ENCODE measurements at regions not wholly inside any gene's neighbourhood (a gene's known extent, or its start where the extent isn't known, plus 50 kb on each side); places are given as distances from the start of the nearest gene placed in this dataset.
A peak's percentile ranks its signal among the peaks of the same experiment; 100 is the strongest.

DNA sequence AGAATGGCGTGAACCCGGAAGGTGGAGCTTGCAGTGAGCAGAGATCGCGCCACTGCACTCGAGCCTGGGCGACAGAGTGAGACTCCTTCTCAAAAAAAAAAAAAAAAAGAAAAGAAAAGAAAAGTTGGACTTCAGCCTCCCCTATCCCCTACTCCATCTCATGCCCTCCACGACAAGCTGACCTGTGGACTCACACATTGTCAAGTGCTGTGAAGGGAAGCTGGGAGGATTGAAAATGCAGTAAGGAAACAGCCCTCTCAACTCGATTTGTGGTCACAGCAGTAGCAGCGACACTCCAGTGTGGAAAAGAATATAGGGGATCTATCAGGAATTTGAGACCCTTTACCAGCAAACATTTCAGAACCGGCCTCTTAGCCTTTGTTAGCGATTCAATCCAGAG lies 103.6 kb upstream of the SVIL start:
- no peak for TF ChIP-seq CTCF (IDR thresholded peaks at IDR 0.05; ENCODE audit: extremely low read depth, missing control alignments)
- DNase-seq (ENCODE audit: low spot score) = no peak

GRCh38 chr10:29737074-29737593 lies 102.4 kb upstream of the SVIL start:
- no peak for TF ChIP-seq CTCF (IDR thresholded peaks at IDR 0.05; ENCODE audit: extremely low read depth, missing control alignments)
- DNase-seq (ENCODE audit: low spot score) = no peak

DNA sequence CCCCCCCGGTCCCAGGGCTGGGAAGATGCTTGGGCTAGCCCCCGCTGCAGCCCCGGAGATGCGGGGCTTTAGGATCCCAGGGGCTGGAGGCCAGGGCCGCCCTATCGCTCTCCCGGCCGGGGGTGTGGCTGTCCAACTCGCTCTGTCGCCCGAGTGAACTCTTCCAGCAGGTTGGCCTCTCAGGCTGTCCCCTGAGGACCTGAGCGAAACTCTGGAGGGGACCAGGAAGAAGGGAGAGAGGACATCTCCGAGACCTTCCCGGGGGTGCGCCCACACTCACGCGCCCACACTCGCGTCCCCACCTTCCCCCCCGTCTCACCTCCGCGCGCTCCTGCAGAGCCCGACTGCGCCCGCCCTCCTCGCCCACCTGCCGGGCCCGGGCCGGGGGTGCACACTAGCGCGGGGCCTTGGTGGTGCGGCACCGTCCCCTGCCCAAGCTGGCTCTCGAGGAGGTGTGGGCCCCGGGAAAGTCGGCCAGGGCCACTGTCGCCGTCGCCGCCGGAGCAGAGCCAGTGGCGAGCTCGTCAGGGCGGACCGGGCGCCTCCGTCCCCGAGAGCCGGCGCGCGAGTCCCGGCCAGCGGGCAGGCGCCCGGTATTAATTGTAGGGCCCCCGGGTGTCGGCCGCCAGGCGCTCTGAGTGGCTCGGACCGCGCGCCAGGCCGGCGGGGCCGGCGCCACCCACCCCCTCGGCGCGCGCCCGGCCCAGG lies 101.7 kb upstream of the SVIL start:
- no peak for TF ChIP-seq CTCF (IDR thresholded peaks at IDR 0.05; ENCODE audit: extremely low read depth, missing control alignments)
- DNase-seq (ENCODE audit: low spot score) = peak; percentile 59

DNA sequence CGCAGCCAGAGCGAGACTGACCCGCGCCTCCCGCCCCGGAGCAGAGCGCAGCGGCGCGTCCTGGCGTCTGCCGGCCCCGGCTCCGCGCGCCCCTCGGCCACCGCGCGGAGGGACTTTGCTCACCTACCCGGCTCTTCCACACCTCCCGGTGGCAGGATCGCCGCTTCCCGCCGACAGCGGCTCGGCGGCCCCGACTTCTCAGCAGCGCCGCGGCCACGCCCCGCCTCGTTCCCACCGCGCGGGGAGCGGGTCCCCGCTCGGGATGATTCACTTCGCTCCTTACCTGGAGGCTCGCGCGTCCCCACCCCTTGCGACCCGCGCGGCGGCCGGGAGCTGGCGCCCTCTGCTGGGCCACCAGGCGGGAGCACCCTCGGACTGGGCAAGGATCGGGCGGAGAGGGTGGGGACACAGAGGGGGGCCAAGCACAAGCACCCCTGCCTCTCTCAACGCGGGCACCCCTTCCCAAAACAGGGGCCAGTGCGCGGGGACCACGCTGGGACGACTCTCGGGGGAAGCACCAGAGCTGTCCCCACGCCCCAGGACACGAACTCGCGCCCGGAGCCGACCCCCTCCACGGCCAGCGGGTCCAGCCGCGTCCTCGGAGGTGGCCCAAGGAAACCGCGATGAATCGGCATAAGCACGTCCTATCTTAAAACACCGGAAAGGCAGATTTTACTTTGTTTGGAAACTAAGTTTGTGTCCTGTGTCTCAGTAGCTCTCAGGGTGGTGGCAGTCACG lies 101.0 kb upstream of the SVIL start:
- DNase-seq (ENCODE audit: low spot score) = peak; percentile 95
- peak; percentile 90 for TF ChIP-seq CTCF (IDR thresholded peaks at IDR 0.05; ENCODE audit: extremely low read depth, missing control alignments)

- peak; percentile 78 for DNase-seq (ENCODE audit: low spot score)
- TF ChIP-seq CTCF (IDR thresholded peaks at IDR 0.05; ENCODE audit: extremely low read depth, missing control alignments) = no peak
These were observed 100.3 kb upstream of the SVIL start for GRCh38 chr10:29734962-29735627.

- TF ChIP-seq CTCF (IDR thresholded peaks at IDR 0.05; ENCODE audit: extremely low read depth, missing control alignments) = no peak
- DNase-seq (ENCODE audit: low spot score) = no peak
These were observed 99.8 kb upstream of the SVIL start for GRCh38 chr10:29734640-29734961.

GRCh38 chr10:29733323-29733722 lies 98.6 kb upstream of the SVIL start:
- no peak for DNase-seq (ENCODE audit: low spot score)
- TF ChIP-seq CTCF (IDR thresholded peaks at IDR 0.05; ENCODE audit: extremely low read depth, missing control alignments) = no peak

All from GM20000 (cell line).